ENCODE measurements at regions not wholly inside any gene's neighbourhood (a gene's known extent, or its start where the extent isn't known, plus 50 kb on each side); places are given as distances from the start of the nearest gene placed in this dataset.

GRCh38 chr2:39550701-39551285 is 113.7 kb upstream of the MAP4K3 start:
- TF ChIP-seq CTCF (IDR thresholded peaks at IDR 0.05): no peak
- DNase-seq: no peak
- ChIA-PET POLR2A (no interaction called here), CTCF (no interaction called here)
- Mint-ChIP-seq H3K27ac (no peak overlapping the region), H3K4me3 (no peak overlapping the region), H3K36me3 (ENCODE audit: low read depth) (no peaks in the 10 kb centered on the region), H3K4me1 (no peaks in the 10 kb centered on the region), H3K9me3 (no peaks in the 10 kb centered on the region), H3K27me3 (no peaks in the 10 kb centered on the region)
- intact Hi-C loops (cut with micrococcal nuclease): no loop called here
- ATAC-seq (ENCODE audit: low read depth): no peak

GRCh38 chr2:39558906-39559305 is 106.8 kb upstream of the TMEM178A start:
- Mint-ChIP-seq H3K36me3 (ENCODE audit: low read depth) (peaks cover 3% of the 10 kb centered on the region), H3K4me3 (no peak overlapping the region), H3K27ac (no peak overlapping the region), H3K27me3 (no peaks in the 10 kb centered on the region), H3K9me3 (peaks cover 20% of the 10 kb centered on the region), H3K4me1 (no peaks in the 10 kb centered on the region)
- intact Hi-C loops (cut with micrococcal nuclease): no loop called here
- ChIA-PET POLR2A (no interaction called here), CTCF (no interaction called here)
- no peak for TF ChIP-seq CTCF (IDR thresholded peaks at IDR 0.05)
- ATAC-seq (ENCODE audit: low read depth) (no peak), DNase-seq (no peak)

- Mint-ChIP-seq H3K9me3 (peaks cover 24% of the 10 kb centered on the region), H3K27ac (no peak overlapping the region), H3K27me3 (no peaks in the 10 kb centered on the region), H3K4me3 (no peak overlapping the region), H3K4me1 (no peaks in the 10 kb centered on the region), H3K36me3 (ENCODE audit: low read depth) (peaks cover 5% of the 10 kb centered on the region)
- POLR2A ChIA-PET: no interaction called here
- intact Hi-C loops (cut with micrococcal nuclease): no loop called here
- CTCF ChIA-PET: no interaction called here
- DNase-seq: no peak
- no peak for TF ChIP-seq CTCF (IDR thresholded peaks at IDR 0.05)
- no peak for ATAC-seq (ENCODE audit: low read depth)
These were observed 102.1 kb upstream of the TMEM178A start for GRCh38 chr2:39563572-39563971.

- no peak for TF ChIP-seq CTCF (IDR thresholded peaks at IDR 0.05)
- no peak for DNase-seq
- ChIA-PET CTCF (no interaction called here), POLR2A (no interaction called here)
- H3K27me3 Mint-ChIP-seq: peaks cover 1% of the 10 kb centered on the region
- H3K9me3 Mint-ChIP-seq: peaks cover 14% of the 10 kb centered on the region
- peaks cover 5% of the 10 kb centered on the region for H3K36me3 Mint-ChIP-seq (ENCODE audit: low read depth)
- H3K27ac Mint-ChIP-seq: no peak overlapping the region
- H3K4me3 Mint-ChIP-seq: no peak overlapping the region
- intact Hi-C loops (cut with micrococcal nuclease): no loop called here
- H3K4me1 Mint-ChIP-seq: no peaks in the 10 kb centered on the region
- ATAC-seq (ENCODE audit: low read depth): no peak
These were observed 98.2 kb upstream of the TMEM178A start for GRCh38 chr2:39567507-39567906.

GRCh38 chr2:39568116-39568515 is 97.6 kb upstream of the TMEM178A start:
- intact Hi-C loops (cut with micrococcal nuclease): no loop called here
- ChIA-PET CTCF (no interaction called here), POLR2A (no interaction called here)
- DNase-seq: no peak
- H3K4me1 Mint-ChIP-seq: no peaks in the 10 kb centered on the region
- no peak for ATAC-seq (ENCODE audit: low read depth)
- H3K9me3 Mint-ChIP-seq: peaks cover 9% of the 10 kb centered on the region
- TF ChIP-seq CTCF (IDR thresholded peaks at IDR 0.05): no peak
- H3K27ac Mint-ChIP-seq: no peak overlapping the region
- H3K36me3 Mint-ChIP-seq (ENCODE audit: low read depth): peaks cover 5% of the 10 kb centered on the region
- H3K27me3 Mint-ChIP-seq: peaks cover 1% of the 10 kb centered on the region
- no peak overlapping the region for H3K4me3 Mint-ChIP-seq
